Astrocyte of the spinal cord (primary cell): ENCODE measurements at regions not wholly inside any gene's neighbourhood (a gene's known extent, or its start where the extent isn't known, plus 50 kb on each side); places are given as distances from the start of the nearest gene placed in this dataset.
A peak's percentile ranks its signal among the peaks of the same experiment; 100 is the strongest.

Experiments used
- DNase-seq: peaks from one replicate; pipeline ENCODE4 v3.0.0; 2011; ENCODE audit warnings: low read depth, low spot score
- H3K4me3 ChIP-seq: 2 replicates; pipeline ENCODE4 v1.5.1; 2011; ENCODE audit warnings: low read depth, mild to moderate bottlenecking, low read length, moderate library complexity
- in situ Hi-C: cut with HindIII; loops from 2 replicates; pipeline ENCODE4 v1.10.0; 2017; ENCODE audit warnings: low sequenced_read_pairs
- TF ChIP-seq, protein P1 (sequence below): IDR thresholded peaks from 2 replicates; pipeline ENCODE4 v1.5.1; 2012; ENCODE audit warnings: low read depth, mild to moderate bottlenecking, low read length, inconsistent platforms

DNA sequence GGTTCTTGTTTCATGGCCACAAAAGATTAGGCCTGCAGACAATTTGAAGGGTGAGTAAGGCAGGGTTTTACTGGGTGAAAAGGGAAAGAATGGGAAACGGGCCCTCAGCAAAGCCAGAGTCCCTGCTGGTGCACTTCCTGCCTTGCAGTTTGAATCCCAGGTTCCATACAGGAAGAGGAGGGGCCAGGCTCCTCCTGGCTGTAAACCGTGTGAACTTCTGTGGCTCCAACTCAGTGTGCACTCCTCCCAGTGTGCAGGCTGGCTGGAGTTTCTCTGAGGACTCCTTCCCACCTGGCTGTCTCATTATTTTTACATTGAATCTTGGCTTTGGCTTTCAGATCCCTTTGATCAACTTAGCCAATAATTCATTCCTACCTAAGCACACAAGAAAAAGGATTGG lies 367.1 kb upstream of the KLF4 start:
- TF ChIP-seq, protein P1, sequence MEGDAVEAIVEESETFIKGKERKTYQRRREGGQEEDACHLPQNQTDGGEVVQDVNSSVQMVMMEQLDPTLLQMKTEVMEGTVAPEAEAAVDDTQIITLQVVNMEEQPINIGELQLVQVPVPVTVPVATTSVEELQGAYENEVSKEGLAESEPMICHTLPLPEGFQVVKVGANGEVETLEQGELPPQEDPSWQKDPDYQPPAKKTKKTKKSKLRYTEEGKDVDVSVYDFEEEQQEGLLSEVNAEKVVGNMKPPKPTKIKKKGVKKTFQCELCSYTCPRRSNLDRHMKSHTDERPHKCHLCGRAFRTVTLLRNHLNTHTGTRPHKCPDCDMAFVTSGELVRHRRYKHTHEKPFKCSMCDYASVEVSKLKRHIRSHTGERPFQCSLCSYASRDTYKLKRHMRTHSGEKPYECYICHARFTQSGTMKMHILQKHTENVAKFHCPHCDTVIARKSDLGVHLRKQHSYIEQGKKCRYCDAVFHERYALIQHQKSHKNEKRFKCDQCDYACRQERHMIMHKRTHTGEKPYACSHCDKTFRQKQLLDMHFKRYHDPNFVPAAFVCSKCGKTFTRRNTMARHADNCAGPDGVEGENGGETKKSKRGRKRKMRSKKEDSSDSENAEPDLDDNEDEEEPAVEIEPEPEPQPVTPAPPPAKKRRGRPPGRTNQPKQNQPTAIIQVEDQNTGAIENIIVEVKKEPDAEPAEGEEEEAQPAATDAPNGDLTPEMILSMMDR, result no peak
- DNase-seq, result no peak
- in situ Hi-C loops, result no loop called here
- no peak overlapping the region for H3K4me3 ChIP-seq

DNA sequence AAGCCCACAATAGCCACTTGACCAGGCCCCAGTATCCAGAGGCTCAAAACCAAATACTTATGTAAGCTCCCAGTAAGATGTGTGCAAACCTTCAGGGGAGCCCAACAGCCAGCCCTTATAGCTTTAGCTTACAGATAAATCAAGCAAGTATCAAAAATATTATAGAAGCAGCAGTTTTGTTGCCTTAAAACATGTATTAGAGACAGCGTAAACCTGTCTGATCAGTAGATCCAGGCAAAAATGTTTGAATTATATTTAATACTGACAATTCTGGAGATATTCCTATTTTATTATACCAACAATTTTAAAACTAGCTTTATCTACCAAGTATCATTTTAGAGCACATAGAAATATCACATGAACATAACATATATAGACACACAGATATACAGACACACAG lies 365.6 kb upstream of the KLF4 start:
- no peak overlapping the region for H3K4me3 ChIP-seq
- DNase-seq, result no peak
- TF ChIP-seq, protein P1, result no peak
- in situ Hi-C loops, result no loop called here

DNA sequence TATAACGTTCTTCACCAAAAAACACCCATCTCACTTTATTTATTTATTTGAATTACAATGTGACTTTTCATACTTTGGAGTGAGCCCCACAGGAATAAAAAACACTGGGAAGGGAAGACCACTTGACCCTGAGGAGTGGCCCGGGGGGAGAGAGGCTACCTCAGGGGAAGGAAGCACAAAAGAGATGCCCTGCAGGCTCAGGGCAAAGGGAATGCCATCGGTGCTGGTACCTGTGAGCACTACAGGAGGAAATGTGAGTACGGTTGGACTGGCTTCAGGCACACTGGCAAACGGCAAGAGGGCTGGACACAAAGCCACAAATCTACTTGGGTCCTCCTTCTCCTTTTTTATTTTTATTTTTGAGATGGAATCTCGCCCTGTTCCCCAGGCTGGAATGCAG lies 363.9 kb upstream of the KLF4 start:
- in situ Hi-C loops, result no loop called here
- no peak overlapping the region for H3K4me3 ChIP-seq
- DNase-seq, result no peak
- TF ChIP-seq, protein P1, result no peak

DNA sequence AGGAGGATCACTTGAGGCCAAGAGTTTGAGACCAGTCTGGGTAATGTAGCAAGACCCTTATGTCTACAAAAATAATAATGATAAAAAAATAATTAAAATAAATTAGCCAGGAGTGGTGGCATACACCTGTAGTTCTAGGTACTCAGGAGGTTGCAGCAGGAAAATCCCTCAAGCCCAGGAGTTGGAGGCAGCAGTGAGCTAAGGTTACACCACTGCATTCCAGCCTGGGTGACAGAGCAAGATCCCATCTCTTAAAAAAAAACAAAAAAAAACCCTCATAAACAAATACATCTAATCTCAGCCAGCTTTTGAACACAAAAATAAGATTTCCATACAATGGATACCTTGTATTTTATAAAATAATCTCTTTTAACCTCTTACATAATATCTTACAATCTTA lies 363.3 kb upstream of the KLF4 start:
- no peak overlapping the region for H3K4me3 ChIP-seq
- in situ Hi-C loops, result no loop called here
- DNase-seq, result no peak
- TF ChIP-seq, protein P1, result no peak

DNA sequence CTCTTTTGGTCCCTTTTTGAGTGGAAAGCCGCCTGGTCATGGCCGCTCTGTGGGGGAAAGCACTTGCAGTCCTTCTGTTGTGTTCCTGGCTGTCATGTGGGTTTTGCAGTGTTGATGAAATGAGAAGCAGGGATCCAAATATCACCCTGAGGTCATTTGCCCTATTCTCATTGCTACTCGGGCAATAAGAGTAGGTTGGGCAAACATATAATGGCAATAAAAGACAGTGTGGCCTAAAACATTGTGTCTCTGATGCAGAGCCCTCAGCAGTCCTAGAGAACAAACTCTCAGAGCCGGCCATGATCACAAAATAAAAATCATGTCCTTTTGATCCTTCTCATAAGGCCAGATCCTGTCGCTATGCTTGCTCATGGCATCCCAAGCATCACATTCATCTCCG lies 361.1 kb upstream of the KLF4 start:
- no peak for DNase-seq
- in situ Hi-C loops, result no loop called here
- no peak overlapping the region for H3K4me3 ChIP-seq
- TF ChIP-seq, protein P1, result no peak

DNA sequence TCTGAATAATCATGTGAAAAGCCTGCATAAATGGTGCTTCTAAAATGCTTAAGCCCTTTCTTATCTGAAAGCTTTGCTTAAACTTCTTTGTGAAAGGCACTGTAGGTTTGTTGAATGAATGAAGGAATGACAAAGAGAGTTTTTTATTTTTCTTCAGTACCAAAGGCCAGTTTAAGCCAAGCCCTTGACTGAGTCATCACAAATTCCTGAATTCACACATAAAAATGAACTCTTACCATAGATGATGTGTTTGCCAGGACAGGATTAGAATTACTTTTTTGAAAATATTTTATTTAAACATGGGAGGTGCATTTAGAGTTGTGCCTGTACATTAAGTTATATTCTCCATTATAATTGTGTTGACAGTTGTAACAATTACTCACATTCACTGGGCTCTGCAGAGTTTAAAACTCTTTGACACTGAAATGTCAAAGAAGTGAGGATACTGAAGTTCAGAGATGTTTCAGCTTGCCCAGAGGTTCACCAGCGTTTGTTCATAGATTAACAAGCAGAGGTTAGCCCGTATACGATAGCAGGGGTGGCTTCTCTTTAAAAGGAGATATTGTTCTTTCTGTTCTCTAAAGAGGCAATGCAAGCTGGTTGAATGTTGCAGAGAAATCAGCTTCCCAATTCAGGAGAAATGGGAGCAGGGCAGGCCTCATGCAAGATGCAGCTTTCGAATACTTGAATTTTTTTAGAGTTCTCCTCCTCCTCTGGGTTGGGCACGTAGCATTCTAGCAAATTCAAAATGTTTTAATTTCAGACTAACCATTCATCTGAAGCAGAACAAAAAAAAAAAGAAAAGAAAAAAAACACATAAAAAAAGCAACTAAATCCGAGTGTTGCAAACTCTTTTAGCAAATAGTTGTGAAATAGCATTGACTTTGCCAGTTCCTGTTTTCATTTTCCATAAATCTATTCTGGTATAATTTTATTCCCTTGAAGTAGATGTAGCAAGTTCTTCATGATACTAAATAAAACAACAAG lies 358.7 kb upstream of the KLF4 start:
- TF ChIP-seq, protein P1, result no peak
- no peak overlapping the region for H3K4me3 ChIP-seq
- in situ Hi-C loops, result no loop called here
- peak; percentile 20 for DNase-seq
